ENCODE measurements at regions not wholly inside any gene's neighbourhood (a gene's known extent, or its start where the extent isn't known, plus 50 kb on each side); places are given as distances from the start of the nearest gene placed in this dataset.

- TF ChIP-seq EZH2phosphoT487 (IDR thresholded peaks at IDR 0.05; ENCODE audit: low read depth) (no peak), CTCF (IDR thresholded peaks at IDR 0.05; ENCODE audit: low read depth, low read length) (no peak)
- Histone ChIP-seq H3K79me2 (ENCODE audit: low read length) (no peaks in the 10 kb centered on the region), H2AFZ (ENCODE audit: low read depth, low read length) (no peak overlapping the region), H3K27ac (ENCODE audit: low read length) (no peak overlapping the region), H3K27me3 (ENCODE audit: low read depth, low read length) (no peaks in the 10 kb centered on the region), H3K4me1 (ENCODE audit: low read length) (peaks cover 9% of the 10 kb centered on the region), H3K4me2 (ENCODE audit: low read length) (no peak overlapping the region), H3K9me3 (ENCODE audit: insufficient read depth, low read length) (no peaks in the 10 kb centered on the region), H3K4me3 (ENCODE audit: low read length) (no peak overlapping the region), H4K20me1 (ENCODE audit: insufficient read depth, low read length) (no peaks in the 10 kb centered on the region), H3K9ac (ENCODE audit: low read length) (no peak overlapping the region), H3K36me3 (replicated peaks; ENCODE audit: low read depth, low read length) (no peaks in the 10 kb centered on the region)
Measured at GRCh38 chr3:23659840-23660430, 145.8 kb upstream of the UBE2E1 start.

- Histone ChIP-seq H3K27ac (ENCODE audit: low read length) (no peak overlapping the region), H3K79me2 (ENCODE audit: low read length) (no peaks in the 10 kb centered on the region), H3K9ac (ENCODE audit: low read length) (no peak overlapping the region), H3K9me3 (ENCODE audit: insufficient read depth, low read length) (no peaks in the 10 kb centered on the region), H3K4me2 (ENCODE audit: low read length) (no peak overlapping the region), H4K20me1 (ENCODE audit: insufficient read depth, low read length) (no peaks in the 10 kb centered on the region), H3K36me3 (replicated peaks; ENCODE audit: low read depth, low read length) (no peaks in the 10 kb centered on the region), H2AFZ (ENCODE audit: low read depth, low read length) (no peak overlapping the region), H3K4me1 (ENCODE audit: low read length) (peaks cover 9% of the 10 kb centered on the region), H3K4me3 (ENCODE audit: low read length) (no peak overlapping the region), H3K27me3 (ENCODE audit: low read depth, low read length) (no peaks in the 10 kb centered on the region)
- TF ChIP-seq EZH2phosphoT487 (IDR thresholded peaks at IDR 0.05; ENCODE audit: low read depth) (no peak), CTCF (IDR thresholded peaks at IDR 0.05; ENCODE audit: low read depth, low read length) (no peak)
Measured at GRCh38 chr3:23662079-23662617, 143.6 kb upstream of the UBE2E1 start.

GRCh38 chr3:23663246-23663645, 142.5 kb upstream of the UBE2E1 start:
- Histone ChIP-seq H3K4me2 (ENCODE audit: low read length) (no peak overlapping the region), H4K20me1 (ENCODE audit: insufficient read depth, low read length) (no peaks in the 10 kb centered on the region), H3K79me2 (ENCODE audit: low read length) (no peaks in the 10 kb centered on the region), H3K27me3 (ENCODE audit: low read depth, low read length) (no peaks in the 10 kb centered on the region), H3K36me3 (replicated peaks; ENCODE audit: low read depth, low read length) (no peaks in the 10 kb centered on the region), H3K4me1 (ENCODE audit: low read length) (peaks cover 9% of the 10 kb centered on the region), H3K27ac (ENCODE audit: low read length) (no peak overlapping the region), H3K4me3 (ENCODE audit: low read length) (no peak overlapping the region), H3K9ac (ENCODE audit: low read length) (no peak overlapping the region), H2AFZ (ENCODE audit: low read depth, low read length) (no peak overlapping the region), H3K9me3 (ENCODE audit: insufficient read depth, low read length) (no peaks in the 10 kb centered on the region)
- TF ChIP-seq EZH2phosphoT487 (IDR thresholded peaks at IDR 0.05; ENCODE audit: low read depth) (no peak), CTCF (IDR thresholded peaks at IDR 0.05; ENCODE audit: low read depth, low read length) (no peak)

DNA sequence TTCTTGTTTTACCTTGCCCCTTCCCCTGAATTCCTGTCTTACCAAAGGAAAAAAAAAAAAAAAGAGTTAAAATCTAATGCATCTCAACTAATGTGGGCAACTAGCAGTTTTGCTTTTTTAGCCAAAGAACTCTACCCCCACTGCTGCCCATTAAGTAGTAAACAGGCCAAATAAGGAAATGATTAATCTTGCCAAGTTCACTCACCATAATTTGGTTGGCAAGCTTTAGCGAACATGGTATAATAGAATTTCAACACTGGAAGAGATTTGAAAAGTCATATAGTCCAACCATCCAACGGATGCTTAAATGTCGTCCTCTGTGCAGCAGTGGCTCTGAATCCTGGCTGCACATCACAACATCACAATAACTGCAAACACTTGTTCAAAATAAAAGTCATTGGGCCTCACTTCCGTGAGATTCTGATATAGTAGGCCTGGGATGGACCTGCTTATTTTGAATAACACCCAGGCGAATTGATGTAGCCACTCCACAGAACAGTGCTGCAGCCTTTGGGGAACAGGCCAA, 142.0 kb upstream of the UBE2E1 start:
- no peak overlapping the region for H3K27ac ChIP-seq (ENCODE audit: low read length)
- no peak overlapping the region for H3K9ac ChIP-seq (ENCODE audit: low read length)
- no peaks in the 10 kb centered on the region for H3K79me2 ChIP-seq (ENCODE audit: low read length)
- H3K36me3 ChIP-seq (replicated peaks; ENCODE audit: low read depth, low read length), result no peaks in the 10 kb centered on the region
- no peaks in the 10 kb centered on the region for H3K9me3 ChIP-seq (ENCODE audit: insufficient read depth, low read length)
- H3K4me1 ChIP-seq (ENCODE audit: low read length), result peaks cover 8% of the 10 kb centered on the region
- H2AFZ ChIP-seq (ENCODE audit: low read depth, low read length), result no peak overlapping the region
- H3K27me3 ChIP-seq (ENCODE audit: low read depth, low read length), result no peaks in the 10 kb centered on the region
- no peaks in the 10 kb centered on the region for H4K20me1 ChIP-seq (ENCODE audit: insufficient read depth, low read length)
- no peak overlapping the region for H3K4me2 ChIP-seq (ENCODE audit: low read length)
- H3K4me3 ChIP-seq (ENCODE audit: low read length), result no peak overlapping the region
- TF ChIP-seq EZH2phosphoT487 (IDR thresholded peaks at IDR 0.05; ENCODE audit: low read depth) (no peak), CTCF (IDR thresholded peaks at IDR 0.05; ENCODE audit: low read depth, low read length) (no peak)
